GM12878 (cell line): ENCODE measurements at regions not wholly inside any gene's neighbourhood (a gene's known extent, or its start where the extent isn't known, plus 50 kb on each side); places are given as distances from the start of the nearest gene placed in this dataset.

Experiments
- CREB1 ChIP-seq: IDR thresholded peaks from 2 replicates; pipeline ENCODE4 v1.6.1; 2012; ENCODE audit warnings: low read depth, mild to moderate bottlenecking, inconsistent platforms
- CTCF ChIP-seq, 3 experiments: IDR thresholded peaks in 2 of 3; conservative IDR thresholded peaks in 1 of 3; 2 replicates each; pipeline ENCODE4 v1.5.1; 2011; ENCODE audit warnings: low read depth in 3 of 3, low read length in 3 of 3, mild to moderate bottlenecking in 3 of 3, control low read depth in 2 of 3, moderate library complexity in 2 of 3, inconsistent platforms in 1 of 3, mixed read lengths in 1 of 3; ENCODE audit not compliant: control insufficient read depth in 2 of 3, insufficient read depth in 1 of 3; ENCODE audit errors: extremely low read depth in 1 of 3
- EP300 ChIP-seq, 2 experiments: fragments of 150-350 bp in 1 of 2; IDR thresholded peaks; 2 replicates each; pipeline ENCODE4 v1.6.1; 2011 to 2012; ENCODE audit warnings: low read depth in 2 of 2, low read length in 2 of 2, borderline replicate concordance in 1 of 2, improper control_type of control experiment in 1 of 2, inconsistent platforms in 1 of 2; ENCODE audit not compliant: control insufficient read depth in 1 of 2
- NFIC ChIP-seq: IDR thresholded peaks from 2 replicates; pipeline ENCODE4 v1.6.1; 2012; ENCODE audit warnings: low read depth, mild to moderate bottlenecking, inconsistent platforms, low read length, moderate library complexity
- USF1 ChIP-seq: IDR thresholded peaks from 2 replicates; pipeline ENCODE4 v1.6.1; 2011; ENCODE audit warnings: borderline replicate concordance, low read depth, mild to moderate bottlenecking, moderate library complexity, mixed read lengths, low read length; ENCODE audit not compliant: insufficient read depth; ENCODE audit errors: extremely low read length
- WRNIP1 ChIP-seq: IDR thresholded peaks from 2 replicates; pipeline ENCODE4 v1.6.1; 2011; ENCODE audit warnings: low read depth, low read length, improper control_type of control experiment, borderline replicate concordance
- ZNF217 ChIP-seq: fragments of 450-650 bp; IDR thresholded peaks from 2 replicates; pipeline ENCODE4 v1.6.1; 2017; ENCODE audit warnings: antibody characterized with exemption, mild to moderate bottlenecking

GRCh38 chr3:27589795-27590194 lies 105.6 kb upstream of the SLC4A7 start:
- TF ChIP-seq USF1 = no peak
- no peak for TF ChIP-seq EP300 (IDR thresholded peaks at IDR 0.05; ENCODE audit: borderline replicate concordance in 1 of 2, control insufficient read depth in 1 of 2, low read depth in 2 of 2, low read length in 2 of 2)
- no peak for TF ChIP-seq NFIC
- no peak for TF ChIP-seq CTCF (IDR thresholded peaks at IDR 0.05 in 2 of 3, conservative IDR thresholded peaks at IDR 0.05 in 1 of 3; ENCODE audit: control insufficient read depth in 2 of 3, extremely low read depth in 1 of 3, insufficient read depth in 1 of 3, low read depth in 3 of 3, low read length in 3 of 3)
- TF ChIP-seq CREB1 = no peak
- TF ChIP-seq ZNF217 = no peak
- no peak for TF ChIP-seq WRNIP1
